ENCODE measurements at regions not wholly inside any gene's neighbourhood (a gene's known extent, or its start where the extent isn't known, plus 50 kb on each side); places are given as distances from the start of the nearest gene placed in this dataset.
"Not testable (repeated sequence)": the region's sequence is repeated elsewhere in the genome, so short reads cannot be mapped to it uniquely, and the experiment has no call there.

DNA sequence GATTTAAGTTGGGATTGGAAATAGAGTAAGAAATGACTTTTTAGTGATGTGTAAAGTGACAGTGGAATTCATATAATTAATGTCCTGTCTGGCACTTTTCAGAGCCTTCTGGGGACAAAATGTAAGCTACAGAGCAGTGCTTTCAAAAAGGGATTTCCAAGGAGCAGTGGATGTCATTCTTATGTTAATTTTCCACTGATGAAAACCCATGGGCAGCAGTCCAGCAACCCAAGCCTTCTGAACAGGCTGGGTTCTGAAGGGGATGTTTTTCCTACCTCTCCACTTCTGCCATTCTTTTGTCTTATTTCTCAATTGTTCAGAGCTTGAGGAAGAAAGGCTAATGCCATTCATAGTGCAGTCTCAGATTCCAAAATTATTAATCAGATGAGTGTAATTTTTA is 717.6 kb upstream of the HS3ST1 start:
- no peak for DNase-seq

DNA sequence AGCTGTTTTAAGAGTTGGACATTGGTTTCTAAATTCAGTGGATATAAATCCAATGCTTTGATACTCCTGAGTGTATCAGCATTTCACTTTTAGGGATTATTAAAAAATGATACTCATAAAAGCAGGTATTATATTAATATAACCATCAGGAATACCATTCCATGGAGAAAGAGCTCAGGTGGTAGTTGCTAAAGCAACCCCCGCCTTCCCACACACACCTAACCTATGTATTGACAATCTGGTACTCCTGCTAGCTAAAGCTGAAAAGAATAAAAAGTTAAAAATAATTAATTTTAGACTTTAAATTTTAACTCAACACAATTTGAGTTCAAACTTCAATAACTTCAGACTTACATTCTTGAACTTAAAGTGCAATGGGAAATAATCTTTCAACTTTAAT is 717.1 kb upstream of the HS3ST1 start:
- DNase-seq: no peak

DNA sequence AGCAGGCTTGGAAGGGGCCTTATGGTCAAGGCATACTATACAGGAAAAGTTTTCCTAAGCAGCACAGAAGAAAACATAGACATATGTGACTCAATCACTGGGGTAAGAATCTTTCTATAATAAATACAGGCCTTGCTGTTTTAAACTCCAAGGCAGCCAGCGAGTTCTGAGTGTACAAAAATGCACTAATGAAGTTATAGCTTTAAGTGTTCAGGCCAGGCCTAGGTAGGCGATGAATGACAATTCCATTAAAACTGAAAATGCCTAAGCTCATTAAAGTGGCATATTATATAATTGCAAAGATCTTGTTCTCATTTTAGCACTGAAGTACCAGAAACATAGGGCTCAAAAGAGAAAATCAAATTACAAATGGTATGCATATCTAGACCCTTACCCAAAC is 716.4 kb upstream of the HS3ST1 start:
- no peak for DNase-seq

GRCh38 chr4:12144051-12144450 is 715.4 kb upstream of the HS3ST1 start:
- no peak for DNase-seq

GRCh38 chr4:12140864-12141263 is 712.2 kb upstream of the HS3ST1 start:
- no peak for DNase-seq

GRCh38 chr4:12139296-12139695 is 710.6 kb upstream of the HS3ST1 start:
- DNase-seq: no peak

DNA sequence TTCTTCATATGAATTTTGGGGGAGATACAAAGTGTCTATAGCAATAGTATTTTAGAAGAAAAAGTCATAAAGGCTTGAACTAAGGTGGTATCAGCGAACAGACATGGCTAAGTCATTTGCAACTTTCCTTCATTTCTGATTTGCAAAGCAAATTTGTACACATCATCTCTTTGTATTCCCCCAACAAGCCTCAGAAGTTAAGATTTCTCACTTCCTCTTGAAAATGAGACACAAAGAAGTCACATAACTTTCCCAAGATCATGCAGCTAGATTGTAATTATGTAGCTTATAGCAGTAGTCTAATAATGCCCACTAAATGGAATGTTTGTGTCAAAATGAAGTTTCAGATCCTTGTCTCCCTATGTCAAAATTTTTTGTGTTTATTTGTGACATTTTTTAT is 709.8 kb upstream of the HS3ST1 start:
- DNase-seq: no peak

DNA sequence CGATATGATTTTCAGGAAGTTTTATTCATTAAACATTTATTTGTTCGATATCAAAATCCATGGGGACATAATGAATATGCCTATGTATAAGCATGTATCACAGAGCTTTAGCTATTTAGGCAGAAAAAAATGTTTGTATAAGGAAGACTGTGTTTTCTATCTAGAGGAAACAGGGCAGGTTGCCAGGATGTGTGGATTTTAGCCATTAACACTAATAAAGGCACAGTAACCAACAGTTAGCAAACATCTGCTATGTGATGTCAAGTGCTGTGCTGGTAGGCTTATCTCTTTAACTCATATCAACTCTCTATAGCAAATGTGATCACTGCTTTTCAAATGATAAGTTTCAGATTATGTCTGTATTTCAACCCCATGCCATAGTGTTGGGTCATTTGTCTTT is 708.9 kb upstream of the HS3ST1 start:
- DNase-seq: no peak

GRCh38 chr4:12126474-12126873 is 697.8 kb upstream of the HS3ST1 start:
- no peak for DNase-seq

DNA sequence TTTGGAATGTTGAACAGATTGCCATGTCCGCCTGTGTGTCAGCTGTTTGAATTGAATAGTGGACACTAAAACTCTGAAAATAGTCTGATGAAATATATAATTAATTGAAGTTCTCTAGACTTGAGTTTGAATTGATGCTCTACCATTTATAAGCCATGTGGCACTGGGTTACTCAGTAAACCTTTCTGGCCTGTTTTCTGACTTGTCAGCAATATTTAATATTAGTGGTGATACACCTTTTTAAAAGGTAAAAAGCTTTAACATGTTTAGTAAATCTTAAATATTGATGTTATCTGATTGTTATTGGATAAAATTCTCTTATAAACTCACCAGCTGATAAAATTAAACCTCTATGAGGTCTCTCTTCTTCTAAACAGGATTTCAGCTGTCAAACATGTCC is 695.4 kb upstream of the HS3ST1 start:
- DNase-seq: no peak

- DNase-seq: no peak
These were observed 695.0 kb upstream of the HS3ST1 start for GRCh38 chr4:12123707-12124106.

GRCh38 chr4:12122316-12122715 is 693.6 kb upstream of the HS3ST1 start:
- no peak for DNase-seq

- no peak for DNase-seq
These were observed 692.3 kb upstream of the HS3ST1 start for GRCh38 chr4:12120968-12121367.

- no peak for DNase-seq
These were observed 690.0 kb upstream of the HS3ST1 start for GRCh38 chr4:12118651-12119213.

DNA sequence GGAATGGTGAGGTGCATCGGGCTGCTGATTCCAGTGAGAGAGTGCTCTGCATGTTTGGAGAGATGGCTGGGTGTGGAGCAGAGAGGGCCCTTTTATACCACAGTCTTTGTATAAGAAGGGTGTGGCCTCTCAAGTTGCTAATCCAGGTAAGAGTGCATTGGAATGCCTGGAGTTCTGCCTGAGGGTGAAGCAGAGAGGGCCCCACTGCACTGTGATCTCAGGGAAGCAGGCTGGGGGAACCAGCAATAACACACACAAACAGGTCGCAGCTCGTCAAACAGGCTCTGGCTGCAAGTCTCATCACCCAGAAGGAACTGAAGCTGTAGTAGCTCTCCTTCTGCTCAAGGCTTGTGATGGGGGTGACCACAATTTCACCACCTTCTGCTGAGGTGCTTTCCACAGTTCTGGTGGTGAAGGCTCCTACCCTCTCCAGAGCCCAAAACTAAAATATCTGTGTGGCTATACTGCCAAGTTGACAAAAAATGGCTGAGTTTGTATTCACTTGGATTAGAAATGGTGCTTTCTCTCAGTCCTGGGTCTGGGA is 687.4 kb upstream of the HS3ST1 start:
- DNase-seq: no peak

GRCh38 chr4:12110627-12111026 is 681.9 kb upstream of the HS3ST1 start:
- no peak for DNase-seq

- not testable (repeated sequence) for DNase-seq
These were observed 680.4 kb upstream of the HS3ST1 start for GRCh38 chr4:12109056-12109455.

GRCh38 chr4:12105519-12105918 is 676.8 kb upstream of the HS3ST1 start:
- no peak for DNase-seq

DNA sequence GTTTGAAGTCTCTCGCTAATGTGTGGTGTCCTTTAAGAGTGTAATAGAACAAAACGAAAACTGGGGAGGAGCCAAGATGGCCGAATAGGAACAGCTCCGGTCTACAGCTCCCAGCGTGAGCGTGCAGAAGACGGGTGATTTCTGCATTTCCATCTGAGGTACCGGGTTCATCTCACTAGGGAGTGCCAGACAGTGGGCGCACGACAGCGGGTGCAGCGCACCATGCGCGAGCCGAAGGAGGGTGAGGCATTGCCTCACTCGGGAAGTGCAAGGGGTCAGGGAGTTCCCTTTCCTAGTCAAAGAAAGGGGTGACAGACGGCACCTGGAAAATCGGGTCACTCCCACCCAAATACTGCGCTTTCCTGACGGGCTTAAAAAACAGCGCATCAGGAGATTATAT is 661.2 kb upstream of the HS3ST1 start:
- not testable (repeated sequence) for DNase-seq

GRCh38 chr4:12084690-12085089 is 656.0 kb upstream of the HS3ST1 start:
- DNase-seq: no peak

DNA sequence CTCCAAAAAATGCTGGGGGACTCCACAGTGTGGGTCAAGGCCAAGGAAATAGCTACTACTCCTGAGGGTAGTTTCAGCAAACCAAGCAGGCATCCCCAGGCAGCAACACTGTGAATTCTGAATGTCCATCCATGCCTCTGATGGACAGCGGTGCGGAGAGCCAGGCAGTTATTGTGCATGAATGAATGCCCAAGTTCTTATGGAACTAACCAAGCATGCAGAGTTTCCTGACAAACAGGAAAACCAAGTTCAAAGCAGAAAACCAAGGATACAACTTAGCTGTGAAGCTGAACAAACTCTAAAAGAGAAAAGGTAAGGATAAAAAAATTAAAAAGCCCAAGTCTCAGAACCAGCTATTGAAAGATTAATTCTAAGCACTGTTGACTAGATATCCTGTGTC is 642.6 kb upstream of the HS3ST1 start:
- DNase-seq: no peak

GRCh38 chr4:12053966-12054365 is 625.3 kb upstream of the HS3ST1 start:
- no peak for DNase-seq

DNA sequence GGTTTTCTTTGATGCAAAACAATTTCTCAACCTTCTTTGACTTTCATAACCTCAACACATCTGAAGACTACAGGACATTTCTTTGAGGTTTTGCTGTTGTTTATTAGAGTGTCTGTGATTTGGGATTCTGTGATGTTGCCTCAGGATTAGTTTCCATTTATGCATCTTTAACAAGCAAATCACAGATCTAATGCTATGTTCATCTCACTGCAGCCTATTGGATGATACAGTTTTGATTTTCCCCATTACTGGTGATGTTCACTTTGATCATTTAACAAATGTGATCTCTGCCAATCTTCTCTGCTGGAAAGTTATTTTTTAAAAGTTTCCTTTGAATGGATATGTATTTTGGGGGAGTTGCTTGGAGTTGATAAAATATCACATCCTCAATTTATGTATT is 624.9 kb upstream of the HS3ST1 start:
- no peak for DNase-seq

DNA sequence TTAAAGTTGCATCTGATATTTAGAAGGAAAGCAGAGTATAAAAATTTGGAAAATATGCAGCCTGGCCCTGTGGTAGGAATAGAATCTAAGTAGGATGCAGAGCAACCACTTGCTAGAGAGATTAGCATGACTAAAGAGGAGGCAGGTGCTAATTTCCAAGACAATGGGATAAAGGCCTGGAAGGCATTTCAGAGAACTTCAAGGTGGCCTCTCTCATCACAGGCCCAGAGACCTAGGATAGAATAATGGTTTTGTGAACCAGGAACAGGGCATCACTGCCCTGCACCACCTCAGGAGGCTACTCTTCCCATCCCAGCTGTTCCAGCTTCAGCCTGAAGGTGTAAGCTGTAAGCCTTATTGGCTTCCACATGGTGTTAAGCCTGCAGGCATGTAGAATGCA is 621.7 kb upstream of the HS3ST1 start:
- DNase-seq: no peak

- DNase-seq: no peak
These were observed 614.1 kb upstream of the HS3ST1 start for GRCh38 chr4:12042818-12043217.
